ENCODE measurements at regions not wholly inside any gene's neighbourhood (a gene's known extent, or its start where the extent isn't known, plus 50 kb on each side); places are given as distances from the start of the nearest gene placed in this dataset.

- Histone ChIP-seq H3K27ac (ENCODE audit: low read depth in 1 of 2, low read length in 1 of 2) (no peak overlapping the region), H3K9ac (ENCODE audit: insufficient read depth in 1 of 2, low read length in 2 of 2) (no peak overlapping the region), H3K9me3 (ENCODE audit: control insufficient read depth in 4 of 4, insufficient read depth in 3 of 4, low read length in 3 of 4) (peaks cover 0 to 1% (median 0%) of the 10 kb centered on the region in 4 donors), H3K4me3 (no peak overlapping the region), H3K27me3 (ENCODE audit: control insufficient read depth in 3 of 3, insufficient read depth in 3 of 3, low read length in 2 of 3) (no peaks in the 10 kb centered on the region), H3K4me1 (ENCODE audit: control insufficient read depth in 5 of 5, insufficient read depth in 5 of 5, low read length in 5 of 5) (no peaks in the 10 kb centered on the region), H3K36me3 (ENCODE audit: control insufficient read depth in 4 of 4, insufficient read depth in 4 of 4, low read length in 4 of 4) (no peaks in the 10 kb centered on the region)
- WGBS, 2 donors = 76 to 95% methylated on average over 7 of the region's 7 CpGs
- ATAC-seq (ENCODE audit: insufficient read depth, low FRiP score) (no peak), DNase-seq (no peak)
- TF ChIP-seq CTCF (IDR thresholded peaks at IDR 0.05; ENCODE audit: control extremely low read depth, extremely low read depth) = no peak
Observed at GRCh38 chr13:42373048-42373812, 101.3 kb downstream of the AKAP11 start.

- no peak for DNase-seq
- no peak overlapping the region for H3K4me3 ChIP-seq
- H3K36me3 ChIP-seq (ENCODE audit: control insufficient read depth in 4 of 4, insufficient read depth in 4 of 4, low read length in 4 of 4) = no peaks in the 10 kb centered on the region
- TF ChIP-seq CTCF (IDR thresholded peaks at IDR 0.05; ENCODE audit: control extremely low read depth, extremely low read depth) = no peak
- no peaks in the 10 kb centered on the region for H3K27me3 ChIP-seq (ENCODE audit: control insufficient read depth in 3 of 3, insufficient read depth in 3 of 3, low read length in 2 of 3)
- H3K9me3 ChIP-seq (ENCODE audit: control insufficient read depth in 4 of 4, insufficient read depth in 3 of 4, low read length in 3 of 4) = no peaks in the 10 kb centered on the region
- no peaks in the 10 kb centered on the region for H3K4me1 ChIP-seq (ENCODE audit: control insufficient read depth in 5 of 5, insufficient read depth in 5 of 5, low read length in 5 of 5)
- no peak overlapping the region for H3K9ac ChIP-seq (ENCODE audit: insufficient read depth in 1 of 2, low read length in 2 of 2)
- H3K27ac ChIP-seq (ENCODE audit: low read depth in 1 of 2, low read length in 1 of 2) = no peak overlapping the region
- no peak for ATAC-seq (ENCODE audit: insufficient read depth, low FRiP score)
Observed at GRCh38 chr13:42375663-42376062, 103.7 kb downstream of the AKAP11 start.

- no peak for TF ChIP-seq CTCF (IDR thresholded peaks at IDR 0.05; ENCODE audit: control extremely low read depth, extremely low read depth)
- Histone ChIP-seq H3K9me3 (ENCODE audit: control insufficient read depth in 4 of 4, insufficient read depth in 3 of 4, low read length in 3 of 4) (peaks cover 0 to 3% (median 0%) of the 10 kb centered on the region in 4 donors), H3K27ac (ENCODE audit: low read depth in 1 of 2, low read length in 1 of 2) (no peak overlapping the region), H3K4me1 (ENCODE audit: control insufficient read depth in 5 of 5, insufficient read depth in 5 of 5, low read length in 5 of 5) (no peaks in the 10 kb centered on the region), H3K9ac (ENCODE audit: insufficient read depth in 1 of 2, low read length in 2 of 2) (no peak overlapping the region), H3K36me3 (ENCODE audit: control insufficient read depth in 4 of 4, insufficient read depth in 4 of 4, low read length in 4 of 4) (no peaks in the 10 kb centered on the region), H3K27me3 (ENCODE audit: control insufficient read depth in 3 of 3, insufficient read depth in 3 of 3, low read length in 2 of 3) (no peaks in the 10 kb centered on the region), H3K4me3 (no peak overlapping the region)
- ATAC-seq (ENCODE audit: insufficient read depth, low FRiP score) = no peak
- WGBS, 2 donors = 46 to 53% methylated on average over 4 of the region's 4 CpGs
- DNase-seq = peak in 2 of 3 donors; percentile 21 to 25
Observed at GRCh38 chr13:42377640-42378382, 105.9 kb downstream of the AKAP11 start.
